Muscle layer of duodenum (tissue), 2 donors: ENCODE measurements at regions not wholly inside any gene's neighbourhood (a gene's known extent, or its start where the extent isn't known, plus 50 kb on each side); places are given as distances from the start of the nearest gene placed in this dataset.

ENCODE experiments used
- H3K27ac ChIP-seq: one replicate; pipeline ENCODE4 v1.7.0; 2013; ENCODE audit warnings: mild to moderate bottlenecking, low read length
- H3K27me3 ChIP-seq: one replicate; pipeline ENCODE4 v1.7.0; 2013; ENCODE audit warnings: low read depth, mild to moderate bottlenecking, control low read depth, low read length
- H3K36me3 ChIP-seq, 2 donors: one replicate each; pipeline ENCODE4 v1.7.0; 2013; ENCODE audit warnings: low read length in 2 of 2, control low read depth in 1 of 2, mild to moderate bottlenecking in 1 of 2; ENCODE audit not compliant: insufficient read depth in 2 of 2, control insufficient read depth in 1 of 2
- H3K4me1 ChIP-seq, 2 donors: one replicate each; pipeline ENCODE4 v1.7.0; 2013; ENCODE audit warnings: low read length in 2 of 2, mild to moderate bottlenecking in 2 of 2, control low read depth in 1 of 2, moderate library complexity in 1 of 2; ENCODE audit not compliant: insufficient read depth in 2 of 2, control insufficient read depth in 1 of 2
- H3K4me3 ChIP-seq, 2 donors: one replicate each; pipeline ENCODE4 v1.7.0; 2013; ENCODE audit warnings: low read length in 2 of 2, low read depth in 1 of 2, mild to moderate bottlenecking in 1 of 2
- H3K9me3 ChIP-seq, 2 donors: one replicate each; pipeline ENCODE4 v1.7.0; 2013; ENCODE audit warnings: low read length in 2 of 2, control low read depth in 1 of 2, mild to moderate bottlenecking in 1 of 2; ENCODE audit not compliant: control insufficient read depth in 1 of 2
- donor health status: healthy.

GRCh38 chr4:8747467-8748235 is 124.0 kb downstream of the HMX1 start:
- no peaks in the 10 kb centered on the region for H3K4me1 ChIP-seq
- H3K9me3 ChIP-seq: no peaks in the 10 kb centered on the region
- no peaks in the 10 kb centered on the region for H3K27me3 ChIP-seq
- no peaks in the 10 kb centered on the region for H3K36me3 ChIP-seq
- no peak overlapping the region for H3K27ac ChIP-seq
- H3K4me3 ChIP-seq: no peak overlapping the region

GRCh38 chr4:8746523-8747466 is 124.8 kb downstream of the HMX1 start:
- no peaks in the 10 kb centered on the region for H3K36me3 ChIP-seq
- no peak overlapping the region for H3K4me3 ChIP-seq
- H3K9me3 ChIP-seq: no peaks in the 10 kb centered on the region
- no peaks in the 10 kb centered on the region for H3K27me3 ChIP-seq
- no peak overlapping the region for H3K27ac ChIP-seq
- H3K4me1 ChIP-seq: no peaks in the 10 kb centered on the region

- H3K27ac ChIP-seq: no peak overlapping the region
- H3K4me3 ChIP-seq: no peak overlapping the region
- no peaks in the 10 kb centered on the region for H3K27me3 ChIP-seq
- H3K9me3 ChIP-seq: no peaks in the 10 kb centered on the region
- H3K4me1 ChIP-seq: no peaks in the 10 kb centered on the region
- H3K36me3 ChIP-seq: no peaks in the 10 kb centered on the region
These were observed 125.8 kb downstream of the HMX1 start for GRCh38 chr4:8745826-8746225.

- H3K27me3 ChIP-seq: no peaks in the 10 kb centered on the region
- no peak overlapping the region for H3K27ac ChIP-seq
- H3K36me3 ChIP-seq: no peaks in the 10 kb centered on the region
- H3K4me1 ChIP-seq: no peaks in the 10 kb centered on the region
- no peak overlapping the region for H3K4me3 ChIP-seq
- no peaks in the 10 kb centered on the region for H3K9me3 ChIP-seq
These were observed 126.4 kb downstream of the HMX1 start for GRCh38 chr4:8745005-8745790.

- H3K4me1 ChIP-seq: no peaks in the 10 kb centered on the region
- H3K9me3 ChIP-seq: no peaks in the 10 kb centered on the region
- no peak overlapping the region for H3K4me3 ChIP-seq
- H3K36me3 ChIP-seq: no peaks in the 10 kb centered on the region
- H3K27me3 ChIP-seq: no peaks in the 10 kb centered on the region
- no peak overlapping the region for H3K27ac ChIP-seq
These were observed 127.4 kb downstream of the HMX1 start for GRCh38 chr4:8744083-8744805.

- Histone ChIP-seq H3K4me1 (no peaks in the 10 kb centered on the region), H3K9me3 (no peaks in the 10 kb centered on the region), H3K36me3 (no peaks in the 10 kb centered on the region), H3K27ac (no peak overlapping the region), H3K27me3 (no peaks in the 10 kb centered on the region), H3K4me3 (no peak overlapping the region)
These were observed 129.1 kb downstream of the HMX1 start for GRCh38 chr4:8742546-8742945.

- Histone ChIP-seq H3K27ac (no peak overlapping the region), H3K9me3 (no peaks in the 10 kb centered on the region), H3K4me3 (no peak overlapping the region), H3K4me1 (no peaks in the 10 kb centered on the region), H3K36me3 (no peaks in the 10 kb centered on the region), H3K27me3 (no peaks in the 10 kb centered on the region)
These were observed 130.0 kb downstream of the HMX1 start for GRCh38 chr4:8741513-8742226.

- H3K27me3 ChIP-seq: no peaks in the 10 kb centered on the region
- no peaks in the 10 kb centered on the region for H3K36me3 ChIP-seq
- no peaks in the 10 kb centered on the region for H3K9me3 ChIP-seq
- no peaks in the 10 kb centered on the region for H3K4me1 ChIP-seq
- no peak overlapping the region for H3K4me3 ChIP-seq
- H3K27ac ChIP-seq: no peak overlapping the region
These were observed 130.8 kb downstream of the HMX1 start for GRCh38 chr4:8740666-8741395.

GRCh38 chr4:8739820-8740665 is 131.6 kb downstream of the HMX1 start:
- Histone ChIP-seq H3K4me1 (no peaks in the 10 kb centered on the region), H3K4me3 (no peak overlapping the region), H3K36me3 (no peaks in the 10 kb centered on the region), H3K9me3 (peaks cover 0 to under 1% of the 10 kb centered on the region in 2 donors), H3K27me3 (no peaks in the 10 kb centered on the region), H3K27ac (no peak overlapping the region)
